Lung (tissue), 11 donors: ENCODE measurements at regions not wholly inside any gene's neighbourhood (a gene's known extent, or its start where the extent isn't known, plus 50 kb on each side); places are given as distances from the start of the nearest gene placed in this dataset.

ENCODE experiments used
- ATAC-seq: fragments of 200-7000 bp; cut with Tn5 transposase; one replicate; pipeline ENCODE4 v1.9.1; 2020; ENCODE audit warnings: moderate number of reproducible peaks; ENCODE audit not compliant: insufficient read depth, low FRiP score
- DNase-seq, 3 donors: peaks; one replicate each; pipeline ENCODE4 v3.0.0-alpha.2; 2013 to 2017
- H3K27ac ChIP-seq, 2 donors: one replicate each; pipeline ENCODE4 v1.5.1; 2013; ENCODE audit warnings: mild to moderate bottlenecking in 2 of 2, moderate library complexity in 2 of 2, control low read depth in 1 of 2, inconsistent platforms in 1 of 2, low read depth in 1 of 2, low read length in 1 of 2
- H3K27me3 ChIP-seq, 3 donors: one replicate each; pipeline ENCODE4 v1.5.1; 2013; ENCODE audit warnings: low read length in 2 of 3; ENCODE audit not compliant: control insufficient read depth in 3 of 3, insufficient read depth in 3 of 3
- H3K36me3 ChIP-seq, 4 donors: one replicate each; pipeline ENCODE4 v1.5.1; 2013; ENCODE audit warnings: low read length in 4 of 4, mild to moderate bottlenecking in 1 of 4, moderate library complexity in 1 of 4; ENCODE audit not compliant: control insufficient read depth in 4 of 4, insufficient read depth in 4 of 4
- H3K4me1 ChIP-seq, 5 donors: one replicate each; pipeline ENCODE4 v1.5.1; 2013; ENCODE audit warnings: low read length in 5 of 5, mild to moderate bottlenecking in 2 of 5, moderate library complexity in 1 of 5; ENCODE audit not compliant: control insufficient read depth in 5 of 5, insufficient read depth in 5 of 5
- H3K4me3 ChIP-seq: one replicate; pipeline ENCODE4 v1.5.1; 2013; ENCODE audit warnings: mild to moderate bottlenecking, control low read depth, moderate library complexity
- H3K9ac ChIP-seq, 2 donors: one replicate each; pipeline ENCODE4 v1.5.1; 2013; ENCODE audit warnings: low read length in 2 of 2, control low read depth in 1 of 2; ENCODE audit not compliant: insufficient read depth in 1 of 2
- H3K9me3 ChIP-seq, 4 donors: one replicate each; pipeline ENCODE4 v1.5.1; 2013; ENCODE audit warnings: low read length in 3 of 4, mild to moderate bottlenecking in 1 of 4, moderate library complexity in 1 of 4; ENCODE audit not compliant: control insufficient read depth in 4 of 4, insufficient read depth in 3 of 4
- WGBS, 2 donors: extraction: QIAGEN DNeasy Blood & Tissue Kit; methylation state at CpG; one replicate each; pipeline ENCODE4 v1.1.7; 2013; 5-methylcytosine and 5-hydroxymethylcytosine counted together
- TF ChIP-seq, protein P1 (sequence below): IDR thresholded peaks from 2 replicates; pipeline ENCODE4 v1.5.1; 2012; ENCODE audit warnings: mild to moderate bottlenecking; ENCODE audit errors: control extremely low read depth, extremely low read depth
- donor health status: control.
- donor health status: control.
- donor health status: Bipolar disorder and iron deficiency.
- donor health status: healthy.
- donor health status: DM: yes; HTN: yes; CAD: no.

DNA sequence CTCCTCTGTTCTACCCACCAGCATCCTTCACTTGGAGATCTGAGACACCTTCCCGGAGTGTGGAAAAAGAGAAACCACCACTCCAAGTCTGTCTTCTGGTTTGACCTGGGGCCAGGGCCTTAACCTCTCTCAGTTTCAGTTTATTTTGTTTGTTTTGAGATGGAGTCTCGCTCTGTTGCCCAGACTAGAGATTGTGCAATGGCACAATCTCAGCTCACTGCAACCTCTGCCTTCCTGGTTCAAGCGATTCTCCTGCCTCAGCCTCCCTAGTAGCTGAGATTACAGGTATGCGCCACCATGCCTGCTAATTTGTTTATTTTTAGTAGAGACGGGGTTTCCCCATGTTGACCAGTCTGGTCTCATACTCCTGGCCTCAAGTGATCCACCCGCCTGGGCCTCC is 271.1 kb upstream of the TNRC6C start:
- Histone ChIP-seq H3K9ac (no peak overlapping the region), H3K36me3 (no peaks in the 10 kb centered on the region), H3K9me3 (no peaks in the 10 kb centered on the region), H3K4me1 (peaks cover 0 to 6% (median 0%) of the 10 kb centered on the region in 5 donors), H3K4me3 (no peak overlapping the region), H3K27me3 (peaks cover 0 to 14% (median 0%) of the 10 kb centered on the region in 3 donors), H3K27ac (no peak overlapping the region)
- WGBS, 2 donors = 84 to 88% methylated on average over 6 of the region's 6 CpGs
- DNase-seq (no peak), ATAC-seq (no peak)
- TF ChIP-seq, protein P1, sequence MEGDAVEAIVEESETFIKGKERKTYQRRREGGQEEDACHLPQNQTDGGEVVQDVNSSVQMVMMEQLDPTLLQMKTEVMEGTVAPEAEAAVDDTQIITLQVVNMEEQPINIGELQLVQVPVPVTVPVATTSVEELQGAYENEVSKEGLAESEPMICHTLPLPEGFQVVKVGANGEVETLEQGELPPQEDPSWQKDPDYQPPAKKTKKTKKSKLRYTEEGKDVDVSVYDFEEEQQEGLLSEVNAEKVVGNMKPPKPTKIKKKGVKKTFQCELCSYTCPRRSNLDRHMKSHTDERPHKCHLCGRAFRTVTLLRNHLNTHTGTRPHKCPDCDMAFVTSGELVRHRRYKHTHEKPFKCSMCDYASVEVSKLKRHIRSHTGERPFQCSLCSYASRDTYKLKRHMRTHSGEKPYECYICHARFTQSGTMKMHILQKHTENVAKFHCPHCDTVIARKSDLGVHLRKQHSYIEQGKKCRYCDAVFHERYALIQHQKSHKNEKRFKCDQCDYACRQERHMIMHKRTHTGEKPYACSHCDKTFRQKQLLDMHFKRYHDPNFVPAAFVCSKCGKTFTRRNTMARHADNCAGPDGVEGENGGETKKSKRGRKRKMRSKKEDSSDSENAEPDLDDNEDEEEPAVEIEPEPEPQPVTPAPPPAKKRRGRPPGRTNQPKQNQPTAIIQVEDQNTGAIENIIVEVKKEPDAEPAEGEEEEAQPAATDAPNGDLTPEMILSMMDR = no peak

GRCh38 chr17:77687921-77688320 is 270.6 kb upstream of the TNRC6C start:
- no peak for ATAC-seq
- Histone ChIP-seq H3K4me3 (no peak overlapping the region), H3K9me3 (no peaks in the 10 kb centered on the region), H3K27me3 (peaks cover 0 to 14% (median 0%) of the 10 kb centered on the region in 3 donors), H3K4me1 (peaks cover 0 to 6% (median 0%) of the 10 kb centered on the region in 5 donors), H3K27ac (no peak overlapping the region), H3K9ac (no peak overlapping the region), H3K36me3 (no peaks in the 10 kb centered on the region)
- WGBS, 2 donors = 95% methylated on average over 16 of the region's 16 CpGs
- no peak for DNase-seq
- TF ChIP-seq, protein P1 = no peak

DNA sequence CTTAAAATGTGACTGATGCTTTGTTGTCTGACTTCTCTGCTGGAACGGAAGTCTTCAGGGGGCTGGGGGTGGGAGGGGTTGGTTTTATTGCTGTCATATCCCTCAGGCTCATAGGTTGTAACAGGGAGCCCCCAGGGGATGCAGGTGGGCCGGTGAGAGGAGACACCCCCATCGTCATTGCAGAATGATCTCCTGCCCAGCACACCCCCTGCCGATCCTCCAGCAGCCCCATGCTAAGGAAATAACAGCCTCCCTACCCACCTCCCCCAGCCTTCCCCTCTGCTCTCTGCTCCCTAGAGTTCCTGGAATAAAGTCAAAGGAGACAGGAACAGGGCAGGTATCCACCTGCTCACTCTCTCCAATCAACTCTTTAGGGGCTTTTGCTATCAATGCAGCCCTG is 270.1 kb upstream of the TNRC6C start:
- Histone ChIP-seq H3K4me3 (no peak overlapping the region), H3K36me3 (no peaks in the 10 kb centered on the region), H3K27ac (no peak overlapping the region), H3K27me3 (peaks cover 0 to 15% (median 0%) of the 10 kb centered on the region in 3 donors), H3K9me3 (no peaks in the 10 kb centered on the region), H3K9ac (no peak overlapping the region), H3K4me1 (peaks cover 0 to 6% (median 0%) of the 10 kb centered on the region in 5 donors)
- WGBS, 2 donors = 57 to 58% methylated on average over 4 of the region's 4 CpGs
- ATAC-seq = no peak
- no peak for DNase-seq
- TF ChIP-seq, protein P1 = no peak
